PC-9 (cell line): ENCODE measurements at regions not wholly inside any gene's neighbourhood (a gene's known extent, or its start where the extent isn't known, plus 50 kb on each side); places are given as distances from the start of the nearest gene placed in this dataset.
A peak's percentile ranks its signal among the peaks of the same experiment; 100 is the strongest.

Experiments
- BruUV-seq: library from RNA; stranded (reverse); fragments of 400-500 nt; replicated peaks from 2 replicates; lab custom pipeline; 2021; lab: Mats Ljungman, UMichigan
- CTCF ChIA-PET: fragments of 300-600 bp; sonication (Branson Sonifier 250); formaldehyde crosslinking; loops from one replicate; lab custom pipeline; 2022; ENCODE audit warnings: antibody characterized with exemption; lab: Charles Lee
- POLR2A ChIA-PET: fragments of 300-600 bp; sonication (Branson Sonifier 250); formaldehyde crosslinking; loops from one replicate; lab custom pipeline; 2022; ENCODE audit warnings: antibody characterized with exemption; ENCODE audit not compliant: unreplicated experiment; lab: Charles Lee
- DNase-seq, 2 experiments: peaks; one replicate each; pipeline versions ENCODE4 v3.0.0 to v3.0.0-alpha.2; 2015 to 2022; ENCODE audit warnings: mixed read lengths in 1 of 2
- H2AFZ ChIP-seq: fragments of 200-600 bp; sonication (generic); 2 replicates; pipeline ENCODE4 v1.8.1; 2017; ENCODE audit warnings: antibody characterized with exemption
- H3F3A ChIP-seq: fragments of 200-600 bp; sonication (generic); 2 replicates; pipeline ENCODE4 v1.8.1; 2017; ENCODE audit warnings: antibody characterized with exemption, mild to moderate bottlenecking, low read depth; ENCODE audit not compliant: insufficient read depth
- H3K27ac ChIP-seq: fragments of 200-600 bp; sonication (generic); 2 replicates; pipeline ENCODE4 v1.6.1; 2016; ENCODE audit warnings: mixed run types
- H3K27me3 ChIP-seq: fragments of 200-600 bp; sonication (generic); 2 replicates; pipeline ENCODE4 v1.6.1; 2016; ENCODE audit warnings: low read depth, mixed run types; ENCODE audit not compliant: insufficient read depth
- H3K36me3 ChIP-seq: fragments of 200-600 bp; sonication (generic); 2 replicates; pipeline ENCODE4 v1.6.1; 2016; ENCODE audit warnings: low read depth, mixed run types
- H3K4me1 ChIP-seq: fragments of 200-600 bp; sonication (generic); replicated peaks from 2 replicates; pipeline ENCODE4 v1.6.1; 2016; ENCODE audit warnings: mixed run types; ENCODE audit not compliant: insufficient read depth
- H3K4me2 ChIP-seq: fragments of 200-600 bp; sonication (generic); 2 replicates; pipeline ENCODE4 v1.6.1; 2017; ENCODE audit warnings: mixed run types
- H3K4me3 ChIP-seq: fragments of 200-600 bp; sonication (generic); 2 replicates; pipeline ENCODE4 v1.6.1; 2016; ENCODE audit warnings: mixed run types
- H3K79me2 ChIP-seq: fragments of 200-600 bp; sonication (generic); 2 replicates; pipeline ENCODE4 v1.6.1; 2017; ENCODE audit warnings: low read depth, mixed run types
- H3K9me2 ChIP-seq: fragments of 200-600 bp; sonication (generic); 2 replicates; pipeline ENCODE4 v1.8.1; 2017; ENCODE audit warnings: mild to moderate bottlenecking; ENCODE audit not compliant: insufficient read depth
- H3K9me3 ChIP-seq: fragments of 200-600 bp; sonication (generic); 2 replicates; pipeline ENCODE4 v1.8.1; 2016; ENCODE audit warnings: low read depth; ENCODE audit not compliant: insufficient read depth
- H4K20me1 ChIP-seq: fragments of 200-600 bp; sonication (generic); 2 replicates; pipeline ENCODE4 v1.8.1; 2017; ENCODE audit not compliant: insufficient read depth
- EZH2 ChIP-seq: fragments of 200-600 bp; sonication (generic); IDR thresholded peaks from 2 replicates; pipeline ENCODE4 v1.8.0; 2017; ENCODE audit warnings: antibody characterized with exemption, low read depth
- intact Hi-C: fragments of 100-400 bp; cut with micrococcal nuclease; formaldehyde crosslinking; loops from one replicate; pipeline ENCODE4 v1.10.0; 2022; ENCODE audit not compliant: unreplicated experiment
- TF ChIP-seq, protein P1 (sequence below): fragments of 200-600 bp; sonication (generic); conservative IDR thresholded peaks from 2 replicates; pipeline ENCODE4 v1.6.1; 2017; ENCODE audit warnings: mixed run types, antibody characterized with exemption, mild to moderate bottlenecking, moderate library complexity

DNA sequence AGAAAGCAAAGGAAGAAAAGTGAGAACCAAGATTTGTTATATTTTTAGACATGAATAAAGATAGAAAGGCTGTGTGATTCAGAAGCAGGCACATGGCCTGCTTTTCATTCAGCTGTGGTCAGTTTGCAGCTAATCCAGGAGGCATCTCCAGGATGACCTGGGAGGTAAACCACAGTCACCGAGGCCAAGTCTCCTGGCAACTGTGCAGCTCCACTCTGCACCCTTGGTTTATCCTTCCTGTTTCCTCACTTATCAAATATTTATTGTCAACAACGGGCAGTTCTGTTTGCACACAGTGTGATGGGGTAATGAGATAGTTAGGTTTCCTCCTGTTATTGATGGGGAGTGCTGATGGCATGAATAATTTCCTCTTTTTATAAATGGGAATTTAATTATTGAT, 243.0 kb downstream of the PSAT1 start:
- Histone ChIP-seq H2AFZ (no peak overlapping the region), H3K4me3 (no peak overlapping the region), H4K20me1 (no peaks in the 10 kb centered on the region), H3F3A (no peaks in the 10 kb centered on the region), H3K36me3 (no peaks in the 10 kb centered on the region), H3K4me2 (no peak overlapping the region), H3K27me3 (peaks cover 6% of the 10 kb centered on the region; the same call in 1 of the 2 replicates), H3K27ac (no peak overlapping the region), H3K4me1 (no peaks in the 10 kb centered on the region), H3K9me2 (no peaks in the 10 kb centered on the region), H3K79me2 (no peaks in the 10 kb centered on the region), H3K9me3 (no peaks in the 10 kb centered on the region)
- TF ChIP-seq, protein P1, sequence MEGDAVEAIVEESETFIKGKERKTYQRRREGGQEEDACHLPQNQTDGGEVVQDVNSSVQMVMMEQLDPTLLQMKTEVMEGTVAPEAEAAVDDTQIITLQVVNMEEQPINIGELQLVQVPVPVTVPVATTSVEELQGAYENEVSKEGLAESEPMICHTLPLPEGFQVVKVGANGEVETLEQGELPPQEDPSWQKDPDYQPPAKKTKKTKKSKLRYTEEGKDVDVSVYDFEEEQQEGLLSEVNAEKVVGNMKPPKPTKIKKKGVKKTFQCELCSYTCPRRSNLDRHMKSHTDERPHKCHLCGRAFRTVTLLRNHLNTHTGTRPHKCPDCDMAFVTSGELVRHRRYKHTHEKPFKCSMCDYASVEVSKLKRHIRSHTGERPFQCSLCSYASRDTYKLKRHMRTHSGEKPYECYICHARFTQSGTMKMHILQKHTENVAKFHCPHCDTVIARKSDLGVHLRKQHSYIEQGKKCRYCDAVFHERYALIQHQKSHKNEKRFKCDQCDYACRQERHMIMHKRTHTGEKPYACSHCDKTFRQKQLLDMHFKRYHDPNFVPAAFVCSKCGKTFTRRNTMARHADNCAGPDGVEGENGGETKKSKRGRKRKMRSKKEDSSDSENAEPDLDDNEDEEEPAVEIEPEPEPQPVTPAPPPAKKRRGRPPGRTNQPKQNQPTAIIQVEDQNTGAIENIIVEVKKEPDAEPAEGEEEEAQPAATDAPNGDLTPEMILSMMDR = no peak
- no peak for TF ChIP-seq EZH2
- intact Hi-C loops = no loop called here
- peak; percentile 3 to 77 for DNase-seq
- POLR2A ChIA-PET = interaction anchor here (0.5 kb wide), 1 partner anchor 108 kb away, joined by 4 read pairs; no protein-coding TSS in a partner anchor
- CTCF ChIA-PET = no interaction called here
- BruUV-seq = no TSS peak

DNA sequence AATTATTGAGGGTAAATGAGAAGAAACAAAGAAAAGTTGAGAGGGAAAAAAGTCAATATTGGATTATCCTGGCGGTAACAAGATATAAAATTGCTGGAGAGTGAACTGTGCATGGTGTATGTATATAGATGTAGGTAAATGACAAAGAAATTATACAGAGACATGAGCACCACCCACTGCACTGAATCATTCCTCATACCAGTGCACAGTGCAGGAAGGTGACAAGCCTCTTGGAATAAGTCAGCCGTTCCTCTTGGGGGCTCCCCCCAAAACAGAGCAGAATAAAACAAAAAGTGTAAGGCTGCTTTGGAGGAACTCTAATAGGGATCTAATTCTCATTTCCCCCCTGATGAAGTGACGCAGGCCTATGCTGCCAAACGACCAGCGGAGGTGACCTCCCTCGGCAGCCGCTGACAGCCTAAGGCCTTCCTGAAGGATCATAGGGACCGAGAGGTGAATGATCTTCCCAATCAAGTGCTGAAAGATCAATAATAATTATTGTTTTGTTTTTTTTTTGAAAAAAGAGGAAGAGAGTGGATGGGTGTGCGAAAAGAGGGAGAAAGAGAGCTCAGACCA, 245.0 kb downstream of the PSAT1 start:
- POLR2A ChIA-PET = no interaction called here
- no TSS peak for BruUV-seq

DNA sequence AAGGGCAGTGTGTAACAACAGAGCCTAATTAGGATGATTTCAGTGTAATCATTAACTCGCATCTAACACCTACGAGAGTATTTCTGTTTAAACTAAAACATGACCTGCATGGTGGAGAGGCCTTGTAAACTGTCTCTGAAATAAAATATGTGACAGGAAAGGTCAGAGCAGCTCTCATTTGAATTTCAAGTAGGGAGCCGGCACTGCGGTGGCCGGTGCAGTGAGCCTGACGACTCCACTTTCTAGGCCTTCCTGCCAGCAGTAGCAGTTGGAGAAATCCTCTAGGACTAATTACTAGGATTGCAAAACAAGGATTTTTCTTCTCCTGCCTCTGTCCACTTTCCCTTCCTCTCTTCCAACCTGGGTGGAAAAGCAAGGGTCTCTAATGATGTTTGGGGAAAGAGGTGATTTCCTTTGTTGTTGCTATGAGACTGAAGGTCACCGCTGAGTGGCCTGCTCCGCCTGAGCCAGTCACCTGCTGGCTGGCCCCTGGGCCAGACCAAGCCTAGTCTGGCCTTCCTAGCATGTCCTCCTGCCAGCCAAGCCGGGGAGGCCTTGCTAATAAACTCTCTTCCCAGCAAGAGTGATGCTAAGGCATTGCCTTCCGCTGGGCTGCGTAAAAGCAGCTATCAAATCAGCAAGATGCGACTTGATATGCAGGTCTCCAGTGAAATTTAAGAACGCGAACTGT, 245.7 kb downstream of the PSAT1 start:
- TF ChIP-seq, protein P1 = no peak
- TF ChIP-seq EZH2 = no peak
- H4K20me1 ChIP-seq = no peaks in the 10 kb centered on the region
- intact Hi-C loops = no loop called here
- H3K9me3 ChIP-seq = no peaks in the 10 kb centered on the region
- H3K36me3 ChIP-seq = no peaks in the 10 kb centered on the region
- no peak overlapping the region for H3K4me3 ChIP-seq
- H3K4me1 ChIP-seq = no peaks in the 10 kb centered on the region
- no peaks in the 10 kb centered on the region for H3F3A ChIP-seq
- H2AFZ ChIP-seq = no peak overlapping the region
- H3K9me2 ChIP-seq = no peaks in the 10 kb centered on the region
- H3K27ac ChIP-seq = no peak overlapping the region
- no TSS peak for BruUV-seq
- DNase-seq = no peak
- peaks cover 9% of the 10 kb centered on the region; the same call in 1 of the 2 replicates for H3K27me3 ChIP-seq
- POLR2A ChIA-PET = no interaction called here
- CTCF ChIA-PET = no interaction called here
- H3K79me2 ChIP-seq = no peaks in the 10 kb centered on the region
- H3K4me2 ChIP-seq = no peak overlapping the region

More for the DNA sequence above, 245.0 kb downstream of the PSAT1 start:
- Histone ChIP-seq H3K4me2 (no peak overlapping the region), H3K27ac (no peak overlapping the region), H3K27me3 (peaks cover 6% of the 10 kb centered on the region; the same call in 1 of the 2 replicates), H3K36me3 (no peaks in the 10 kb centered on the region), H3F3A (no peaks in the 10 kb centered on the region), H4K20me1 (no peaks in the 10 kb centered on the region), H2AFZ (no peak overlapping the region), H3K9me3 (no peaks in the 10 kb centered on the region), H3K9me2 (no peaks in the 10 kb centered on the region), H3K79me2 (no peaks in the 10 kb centered on the region), H3K4me1 (no peaks in the 10 kb centered on the region), H3K4me3 (no peak overlapping the region)
- TF ChIP-seq EZH2 = no peak
- TF ChIP-seq, protein P1 = no peak
- DNase-seq = no peak
- CTCF ChIA-PET = interaction anchor here (0.7 kb wide), 1 partner anchor 68 kb away, joined by 4 read pairs; no protein-coding TSS in a partner anchor
- intact Hi-C loops = no loop called here
